HCT116 (cell line): ENCODE measurements at regions not wholly inside any gene's neighbourhood (a gene's known extent, or its start where the extent isn't known, plus 50 kb on each side); places are given as distances from the start of the nearest gene placed in this dataset.
"Not testable (repeated sequence)": the region's sequence is repeated elsewhere in the genome, so short reads cannot be mapped to it uniquely, and the experiment has no call there.

ENCODE experiments used
- ATAC-seq: fragments of 200-7000 bp; cut with Tn5 transposase; 2 replicates; pipeline ENCODE4 v1.9.1; 2020; ENCODE audit warnings: mild to moderate bottlenecking, moderate library complexity
- BruUV-seq: library from RNA; stranded (reverse); fragments of 400-500 nt; replicated peaks from 2 replicates; lab custom pipeline; 2021; lab: Mats Ljungman, UMichigan
- CTCF ChIA-PET: fragments of 300-600 bp; sonication (Branson Sonifier 250); formaldehyde crosslinking; loops from one replicate; lab custom pipeline; 2021; ENCODE audit warnings: antibody characterized with exemption; lab: Charles Lee
- POLR2A ChIA-PET: fragments of 300-600, 350-600 bp; sonication (Branson Sonifier 250); formaldehyde crosslinking; loops from one replicate; lab custom pipeline; 2021; ENCODE audit warnings: antibody characterized with exemption; lab: Charles Lee
- RAD21 ChIA-PET, 2 experiments: fragments of 300-600 bp; sonication (Branson Sonifier 250); formaldehyde crosslinking; loops; one replicate each; lab custom pipeline; 2023; ENCODE audit warnings: low total read pairs in 2 of 2; ENCODE audit not compliant: uncharacterized antibody in 2 of 2, unreplicated experiment in 2 of 2, low non-redundant PET in 1 of 2; lab: Charles Lee
- DNase-seq: peaks from one replicate; pipeline ENCODE4 v3.0.0-alpha.2; 2010; ENCODE audit warnings: low read depth, low spot score
- H2AFZ ChIP-seq: fragments of 200-600 bp; shearing (Covaris generic), sonication (generic); 2 replicates; pipeline ENCODE4 v1.6.1; 2017; ENCODE audit warnings: low read depth, mixed run types, mixed read lengths, antibody characterized with exemption, low read length; ENCODE audit not compliant: poor library complexity, severe bottlenecking
- H3K27ac ChIP-seq: 2 replicates; pipeline ENCODE4 v1.5.1; 2012; ENCODE audit warnings: low read depth, low read length
- H3K27me3 ChIP-seq: fragments of 200-600 bp; sonication (generic); 2 replicates; pipeline ENCODE4 v1.6.1; 2016; ENCODE audit warnings: mixed run types, low read length, mixed read lengths; ENCODE audit not compliant: insufficient read depth
- H3K36me3 ChIP-seq, 2 experiments: fragments of 200-500 bp in 1 of 2; fragments of 200-600 bp in 1 of 2; sonication (Bioruptor generic) in 1 of 2; sonication (generic) in 1 of 2; 2 replicates each; pipeline versions ENCODE4 v1.5.1 to v1.6.1; 2014 to 2016; ENCODE audit warnings: low read length in 2 of 2, inconsistent platforms in 1 of 2, mixed read lengths in 1 of 2, mixed run types in 1 of 2; ENCODE audit not compliant: insufficient read depth in 2 of 2, control insufficient read depth in 1 of 2
- H3K4me1 ChIP-seq, 2 experiments: fragments of 200-600 bp in 1 of 2; sonication (generic) in 1 of 2; 2 replicates each; pipeline versions ENCODE4 v1.5.1 to v1.6.1; 2012 to 2017; ENCODE audit warnings: low read length in 2 of 2, inconsistent platforms in 1 of 2, mild to moderate bottlenecking in 1 of 2, mixed read lengths in 1 of 2, mixed run types in 1 of 2, moderate library complexity in 1 of 2; ENCODE audit not compliant: insufficient read depth in 2 of 2, control insufficient read depth in 1 of 2
- H3K4me2 ChIP-seq: fragments of 200-600 bp; sonication (generic); 2 replicates; pipeline ENCODE4 v1.6.1; 2017; ENCODE audit warnings: mixed run types, low read length, mixed read lengths
- H3K4me3 ChIP-seq, 2 experiments: fragments of 200-600 bp in 1 of 2; sonication (generic) in 1 of 2; replicated peaks in 1 of 2; 2 replicates each; pipeline ENCODE4 v1.5.1; 2011 to 2016; ENCODE audit warnings: low read length in 2 of 2, control low read depth in 1 of 2, low read depth in 1 of 2, mild to moderate bottlenecking in 1 of 2, mixed read lengths in 1 of 2, mixed run types in 1 of 2
- H3K79me2 ChIP-seq: fragments of 200-600 bp; sonication (generic); 2 replicates; pipeline ENCODE4 v1.6.1; 2017; ENCODE audit warnings: mild to moderate bottlenecking, mixed run types, low read length, moderate library complexity, mixed read lengths; ENCODE audit not compliant: insufficient read depth
- H3K9ac ChIP-seq: fragments of 200-600 bp; sonication (generic); 2 replicates; pipeline ENCODE4 v1.6.1; 2016; ENCODE audit warnings: low read length, mixed read lengths
- H3K9me2 ChIP-seq: fragments of 200-600 bp; sonication (generic), shearing (Covaris generic); 2 replicates; pipeline ENCODE4 v1.6.1; 2017; ENCODE audit warnings: mixed run types, mild to moderate bottlenecking, moderate library complexity; ENCODE audit not compliant: insufficient read depth
- H3K9me3 ChIP-seq, 2 experiments: fragments of 200-500 bp in 1 of 2; fragments of 200-600 bp in 1 of 2; sonication (Bioruptor generic) in 1 of 2; sonication (generic) in 1 of 2; 2 replicates each; pipeline ENCODE4 v1.6.1; 2014 to 2017; ENCODE audit warnings: low read length in 2 of 2, mixed read lengths in 2 of 2, inconsistent platforms in 1 of 2, low read depth in 1 of 2, mild to moderate bottlenecking in 1 of 2, mixed run types in 1 of 2, moderate library complexity in 1 of 2; ENCODE audit not compliant: control insufficient read depth in 1 of 2, insufficient read depth in 1 of 2
- H4K20me1 ChIP-seq: fragments of 200-600 bp; sonication (generic), shearing (Covaris generic); 2 replicates; pipeline ENCODE4 v1.6.1; 2017; ENCODE audit warnings: mixed run types, mild to moderate bottlenecking, moderate library complexity; ENCODE audit not compliant: insufficient read depth
- CTCF ChIP-seq, 3 experiments: fragments of 200-600 bp in 1 of 3; sonication (generic) in 1 of 3; IDR thresholded peaks in 2 of 3; conservative IDR thresholded peaks in 1 of 3; 2 replicates each; pipeline ENCODE4 v1.5.1; 2012 to 2017; ENCODE audit warnings: low read depth in 2 of 3, low read length in 2 of 3, antibody characterized with exemption in 1 of 3, borderline replicate concordance in 1 of 3, control low read depth in 1 of 3, mild to moderate bottlenecking in 1 of 3, mixed read lengths in 1 of 3, mixed run types in 1 of 3, moderate library complexity in 1 of 3; ENCODE audit not compliant: insufficient read depth in 1 of 3
- ELF1 ChIP-seq: IDR thresholded peaks from 2 replicates; pipeline ENCODE4 v1.6.1; 2012; ENCODE audit warnings: low read depth, borderline replicate concordance
- FOSL1 ChIP-seq: IDR thresholded peaks from 2 replicates; pipeline ENCODE4 v1.6.1; 2012; ENCODE audit warnings: low read depth
- POLR2A ChIP-seq: IDR thresholded peaks from 2 replicates; pipeline ENCODE4 v1.7.0; 2011; ENCODE audit warnings: borderline replicate concordance; ENCODE audit not compliant: insufficient read depth, insufficient read length; ENCODE audit errors: extremely low read depth
- RAD21 ChIP-seq: IDR thresholded peaks from 2 replicates; pipeline ENCODE4 v1.6.1; 2012; ENCODE audit warnings: low read depth, mild to moderate bottlenecking
- SP1 ChIP-seq: IDR thresholded peaks from 2 replicates; pipeline ENCODE4 v1.6.1; 2012; ENCODE audit warnings: low read depth
- SRF ChIP-seq: IDR thresholded peaks from 2 replicates; pipeline ENCODE4 v1.6.1; 2012; ENCODE audit warnings: low read depth
- ZBTB33 ChIP-seq: IDR thresholded peaks from 2 replicates; pipeline ENCODE4 v1.6.1; 2011; ENCODE audit warnings: mild to moderate bottlenecking, low read length, moderate library complexity; ENCODE audit not compliant: insufficient replicate concordance; ENCODE audit errors: extremely low read depth
- intact Hi-C: fragments of 100-400 bp; cut with micrococcal nuclease; formaldehyde crosslinking; loops from 2 replicates; pipeline ENCODE4 v1.10.0; 2022

GRCh38 chr10:61039868-61040267, 95.9 kb upstream of the RHOBTB1 start:
- no peak for DNase-seq
- Histone ChIP-seq H3K9me3 (no peaks in the 10 kb centered on the region), H3K27me3 (no peaks in the 10 kb centered on the region), H3K79me2 (no peaks in the 10 kb centered on the region), H3K4me1 (no peaks in the 10 kb centered on the region), H3K27ac (no peak overlapping the region), H3K36me3 (no peaks in the 10 kb centered on the region), H3K9me2 (no peaks in the 10 kb centered on the region), H3K4me3 (no peak overlapping the region), H2AFZ (no peak overlapping the region), H3K9ac (no peak overlapping the region), H4K20me1 (no peaks in the 10 kb centered on the region), H3K4me2 (no peak overlapping the region)
- TF ChIP-seq ELF1 (no peak), CTCF (IDR thresholded peaks at IDR 0.05 in 2 of 3, conservative IDR thresholded peaks at IDR 0.05 in 1 of 3; ENCODE audit: borderline replicate concordance in 1 of 3, insufficient read depth in 1 of 3, low read depth in 2 of 3, low read length in 2 of 3) (no peak), FOSL1 (no peak), POLR2A (no peak), SP1 (no peak), RAD21 (no peak), ZBTB33 (no peak), SRF (no peak)
- BruUV-seq = no TSS peak
- CTCF ChIA-PET = interaction anchor here (1.3 kb wide), 1 partner anchor 15 kb away, joined by 3 read pairs; no protein-coding TSS in a partner anchor
- RAD21 ChIA-PET = no interaction called here
- ATAC-seq = no peak
- intact Hi-C loops = no loop called here
- POLR2A ChIA-PET = no interaction called here

- H3K27ac ChIP-seq, H3K4me2 ChIP-seq, RAD21 ChIA-PET: not testable (repeated sequence)
Measured at GRCh38 chr10:61037261-61037830, 93.4 kb upstream of the RHOBTB1 start.

GRCh38 chr10:61036148-61036547, 92.2 kb upstream of the RHOBTB1 start:
- H3K9me2 ChIP-seq, intact Hi-C loops, H3K9ac ChIP-seq, H3K27me3 ChIP-seq, H3K36me3 ChIP-seq, BruUV-seq, CTCF ChIA-PET, ATAC-seq, H3K4me2 ChIP-seq, H3K79me2 ChIP-seq, H3K9me3 ChIP-seq, POLR2A ChIA-PET, RAD21 ChIA-PET, H3K27ac ChIP-seq, H2AFZ ChIP-seq, DNase-seq, H3K4me3 ChIP-seq, H3K4me1 ChIP-seq, H4K20me1 ChIP-seq: not testable (repeated sequence)

More at GRCh38 chr10:61037261-61037830, 93.4 kb upstream of the RHOBTB1 start:
- H3K9me2 ChIP-seq, H3K4me3 ChIP-seq, H3K9ac ChIP-seq, H3K27me3 ChIP-seq, BruUV-seq, H3K4me1 ChIP-seq, intact Hi-C loops, CTCF ChIA-PET, H3K79me2 ChIP-seq, H3K9me3 ChIP-seq, H2AFZ ChIP-seq, ATAC-seq, DNase-seq, POLR2A ChIA-PET, H3K36me3 ChIP-seq, H4K20me1 ChIP-seq: not testable (repeated sequence)
